Adrenal gland (tissue), 5 donors: ENCODE measurements at regions not wholly inside any gene's neighbourhood (a gene's known extent, or its start where the extent isn't known, plus 50 kb on each side); places are given as distances from the start of the nearest gene placed in this dataset.

Experiments used
- CTCF ChIP-seq, 6 experiments: fragments of 450-650 bp in 4 of 6; fragments of 200-600 bp in 2 of 6; sonication (generic) in 1 of 6; IDR thresholded peaks; 1 replicate in 5 of 6; 2 replicates in 1 of 6; pipeline versions ENCODE4 v1.5.1 to v1.8.0; 2016 to 2021; ENCODE audit warnings: antibody characterized with exemption in 6 of 6, mild to moderate bottlenecking in 2 of 6, moderate library complexity in 1 of 6
- POLR2A ChIP-seq, 2 donors: fragments of 450-650 bp; IDR thresholded peaks; one replicate each; pipeline ENCODE4 v1.6.1; 2017; ENCODE audit warnings: antibody characterized with exemption in 2 of 2, mild to moderate bottlenecking in 2 of 2, moderate library complexity in 1 of 2
- donor health status: DM: no; HTN: no; CAD: no.

DNA sequence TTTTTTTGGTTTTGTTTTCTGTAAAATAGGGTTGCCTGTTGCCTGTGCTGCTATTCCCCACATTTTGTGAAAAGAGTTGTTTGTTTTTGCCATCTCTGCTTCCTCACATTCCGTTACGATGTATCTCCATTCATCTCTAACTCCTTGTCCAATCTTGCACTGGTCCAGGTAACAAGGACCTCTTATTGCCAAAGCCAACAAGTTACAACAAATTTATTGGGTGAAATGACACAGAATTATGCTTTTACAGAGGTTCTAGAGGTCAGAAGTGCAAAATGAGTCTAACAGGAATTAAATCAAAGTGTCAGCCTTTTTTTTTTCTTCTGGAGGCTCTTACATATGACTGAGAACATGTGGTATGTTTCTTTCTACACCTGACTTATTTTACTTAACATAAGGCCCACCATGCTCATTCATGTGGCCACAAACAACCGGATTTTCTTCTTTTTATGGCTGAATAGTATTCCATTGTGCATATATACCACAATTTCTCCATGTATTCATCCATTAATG lies 787.9 kb upstream of the B3GALT2 start:
- TF ChIP-seq CTCF (IDR thresholded peaks at IDR 0.05), result no peak
- no peak for TF ChIP-seq POLR2A (IDR thresholded peaks at IDR 0.05)
